Loucy (cell line): ENCODE measurements at regions not wholly inside any gene's neighbourhood (a gene's known extent, or its start where the extent isn't known, plus 50 kb on each side); places are given as distances from the start of the nearest gene placed in this dataset.

ENCODE experiments used
- EZH2phosphoT487 ChIP-seq: fragments of 200-600 bp; IDR thresholded peaks from 2 replicates; pipeline ENCODE4 v1.6.1; 2018; ENCODE audit warnings: antibody characterized with exemption, mild to moderate bottlenecking, moderate library complexity, borderline replicate concordance
- TF ChIP-seq, protein P1 (sequence below): fragments of 200-600 bp; sonication (generic); conservative IDR thresholded peaks from 2 replicates; pipeline ENCODE4 v1.5.1; 2014; ENCODE audit warnings: mild to moderate bottlenecking, antibody characterized with exemption, low read length

DNA sequence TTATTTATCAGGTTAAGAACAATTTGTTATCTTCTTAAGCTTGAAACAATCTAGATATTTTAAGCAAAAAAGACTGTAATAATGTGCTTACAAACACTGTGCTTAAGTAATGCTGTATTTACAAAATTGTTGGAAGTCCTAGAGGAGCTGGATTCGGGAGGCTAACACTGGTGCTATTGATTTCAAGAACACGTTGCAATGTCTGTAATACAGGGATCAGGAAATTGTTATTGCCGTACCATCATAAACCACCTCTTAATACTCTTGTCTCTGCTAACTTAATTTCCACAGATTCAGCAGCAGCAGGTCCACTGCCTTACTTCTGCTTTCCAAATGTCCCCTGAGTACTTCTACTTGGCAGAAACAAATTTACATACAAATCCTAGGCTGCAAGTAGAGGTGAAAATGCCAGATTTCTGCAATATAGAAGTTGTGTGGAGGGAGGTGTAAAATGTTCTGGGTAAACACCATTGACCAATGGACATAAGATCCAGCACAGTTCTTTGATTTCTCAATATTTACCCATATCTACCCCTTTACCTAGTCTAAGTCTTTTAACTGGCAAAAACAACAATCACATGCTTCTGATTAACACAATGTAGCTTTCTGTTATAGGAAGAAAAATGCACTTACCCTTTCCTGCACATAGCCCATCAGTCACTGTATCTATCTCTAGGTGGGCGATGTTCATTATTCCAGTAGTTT lies 663.4 kb downstream of the TMTC2 start:
- TF ChIP-seq, protein P1, sequence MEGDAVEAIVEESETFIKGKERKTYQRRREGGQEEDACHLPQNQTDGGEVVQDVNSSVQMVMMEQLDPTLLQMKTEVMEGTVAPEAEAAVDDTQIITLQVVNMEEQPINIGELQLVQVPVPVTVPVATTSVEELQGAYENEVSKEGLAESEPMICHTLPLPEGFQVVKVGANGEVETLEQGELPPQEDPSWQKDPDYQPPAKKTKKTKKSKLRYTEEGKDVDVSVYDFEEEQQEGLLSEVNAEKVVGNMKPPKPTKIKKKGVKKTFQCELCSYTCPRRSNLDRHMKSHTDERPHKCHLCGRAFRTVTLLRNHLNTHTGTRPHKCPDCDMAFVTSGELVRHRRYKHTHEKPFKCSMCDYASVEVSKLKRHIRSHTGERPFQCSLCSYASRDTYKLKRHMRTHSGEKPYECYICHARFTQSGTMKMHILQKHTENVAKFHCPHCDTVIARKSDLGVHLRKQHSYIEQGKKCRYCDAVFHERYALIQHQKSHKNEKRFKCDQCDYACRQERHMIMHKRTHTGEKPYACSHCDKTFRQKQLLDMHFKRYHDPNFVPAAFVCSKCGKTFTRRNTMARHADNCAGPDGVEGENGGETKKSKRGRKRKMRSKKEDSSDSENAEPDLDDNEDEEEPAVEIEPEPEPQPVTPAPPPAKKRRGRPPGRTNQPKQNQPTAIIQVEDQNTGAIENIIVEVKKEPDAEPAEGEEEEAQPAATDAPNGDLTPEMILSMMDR, result no peak
- TF ChIP-seq EZH2phosphoT487, result no peak
